GM21515 (cell line): ENCODE measurements at regions not wholly inside any gene's neighbourhood (a gene's known extent, or its start where the extent isn't known, plus 50 kb on each side); places are given as distances from the start of the nearest gene placed in this dataset.
"Not testable (repeated sequence)": the region's sequence is repeated elsewhere in the genome, so short reads cannot be mapped to it uniquely, and the experiment has no call there.

Source experiments
- ATAC-seq: cut with Tn5 transposase; IDR thresholded peaks from one replicate; pipeline ENCODE4 v1.9.1; 2021; ENCODE audit not compliant: unreplicated experiment

DNA sequence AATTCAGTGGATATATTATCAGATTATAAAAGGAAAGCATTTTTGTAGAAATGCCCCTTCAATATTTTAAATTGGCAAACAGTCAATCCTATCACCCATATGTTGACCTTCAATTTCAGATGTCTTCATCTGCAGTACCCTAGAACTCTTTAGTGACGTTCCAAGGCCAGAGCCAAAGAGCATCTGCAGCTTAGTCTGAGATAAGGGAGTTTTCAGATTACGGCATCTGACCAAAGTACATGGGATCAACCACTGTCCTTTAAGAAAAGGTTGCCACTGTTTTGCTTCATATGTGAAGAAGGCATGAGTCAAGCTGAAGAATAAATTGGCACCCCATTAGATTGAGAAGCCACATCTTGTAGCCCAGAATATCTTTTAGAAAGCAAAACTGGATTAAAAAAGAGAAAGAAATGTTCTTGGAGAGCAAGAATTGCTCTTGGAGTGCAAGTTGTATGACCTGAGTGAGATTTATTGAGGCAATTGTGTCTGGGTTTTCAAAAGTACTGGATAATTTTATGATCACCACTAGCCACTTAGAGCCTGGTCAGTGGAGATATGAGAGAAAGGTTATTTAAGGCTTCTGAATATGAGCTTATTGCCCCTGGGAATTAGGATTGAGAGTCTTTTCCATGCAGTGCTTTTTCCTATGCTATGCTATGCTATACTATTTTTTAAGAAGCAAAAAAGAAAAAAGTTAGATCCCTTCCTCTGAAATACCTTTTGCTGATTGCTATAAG lies 251.9 kb upstream of the NR3C2 start:
- ATAC-seq: no peak

DNA sequence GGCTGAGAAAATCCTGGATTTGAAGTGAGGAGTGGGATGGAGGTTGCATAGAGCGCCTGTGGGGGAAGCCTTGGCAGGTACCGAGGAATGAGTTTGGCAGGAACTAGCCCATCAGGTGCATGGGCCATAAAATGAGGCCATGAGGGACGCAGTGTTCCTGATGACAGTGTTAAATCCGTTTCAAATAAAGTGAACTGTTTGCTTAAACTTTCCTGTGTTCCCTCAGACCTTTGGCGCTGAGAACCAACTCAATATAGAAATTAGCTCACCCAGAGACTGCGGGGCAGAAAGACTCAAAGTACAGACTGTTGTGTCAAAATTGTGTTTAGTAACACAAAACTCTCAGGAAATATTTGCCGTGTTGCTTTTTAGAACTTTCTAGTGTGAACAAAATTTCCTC lies 250.0 kb upstream of the NR3C2 start:
- ATAC-seq: no peak

DNA sequence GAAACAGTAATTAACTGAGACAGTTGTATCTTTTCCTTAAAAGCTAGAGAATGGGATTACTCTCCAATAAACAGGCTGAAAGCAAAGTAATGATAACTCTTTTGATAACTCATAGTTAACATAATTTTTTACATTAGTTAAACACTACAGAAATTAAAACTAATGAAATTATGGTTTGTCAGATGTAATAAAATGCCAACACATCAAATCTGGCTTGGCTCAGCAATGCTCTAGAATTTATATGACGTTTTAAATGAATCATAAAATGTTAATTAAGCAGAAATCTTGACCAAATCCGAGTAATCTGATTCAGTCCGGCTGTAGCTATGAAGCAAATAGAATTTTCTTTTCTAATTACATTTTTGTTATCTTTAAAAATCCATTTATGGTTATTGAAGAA lies 244.2 kb upstream of the NR3C2 start:
- ATAC-seq: no peak

DNA sequence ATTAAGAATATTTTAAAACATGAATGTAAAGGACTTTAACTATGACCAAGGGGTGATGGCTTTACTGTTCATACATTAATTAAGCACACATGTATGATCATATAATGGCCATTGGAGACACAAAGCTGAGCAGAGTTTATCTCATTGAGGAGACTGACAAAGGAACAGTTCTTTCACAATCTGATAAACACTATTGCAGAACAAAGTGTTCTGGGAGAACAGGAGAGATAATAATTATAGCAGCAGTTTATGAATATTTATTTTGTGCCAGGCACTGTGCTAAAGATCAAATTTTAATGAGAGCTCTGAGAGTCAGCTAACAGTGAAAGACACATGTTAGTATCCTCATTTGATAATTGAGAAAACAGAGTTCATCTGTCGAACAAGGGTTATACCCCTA lies 242.4 kb upstream of the NR3C2 start:
- ATAC-seq: no peak

DNA sequence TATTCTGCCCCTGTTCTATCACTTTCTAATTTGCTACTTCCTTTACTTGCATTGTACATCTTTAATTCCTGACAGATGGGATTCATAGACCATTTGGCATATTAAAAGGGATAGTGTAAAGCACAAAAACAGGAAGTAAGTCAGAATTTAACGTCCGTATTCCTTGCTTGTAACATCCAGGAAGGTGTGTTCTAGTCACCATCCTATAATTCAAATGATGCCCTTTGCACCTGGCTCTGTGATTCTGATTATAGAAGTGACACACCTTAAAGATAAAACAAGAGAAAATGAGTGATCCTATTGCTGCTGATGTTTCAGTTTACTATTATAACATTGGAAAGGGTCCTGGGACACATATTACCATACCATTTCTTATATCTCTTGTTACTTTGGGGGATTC lies 238.7 kb upstream of the NR3C2 start:
- no peak for ATAC-seq

- ATAC-seq: no peak
Measured at GRCh38 chr4:148676344-148676743, 234.1 kb upstream of the NR3C2 start.

GRCh38 chr4:148674876-148675275 lies 232.7 kb upstream of the NR3C2 start:
- ATAC-seq: no peak

GRCh38 chr4:148664636-148665035 lies 222.4 kb upstream of the NR3C2 start:
- no peak for ATAC-seq

DNA sequence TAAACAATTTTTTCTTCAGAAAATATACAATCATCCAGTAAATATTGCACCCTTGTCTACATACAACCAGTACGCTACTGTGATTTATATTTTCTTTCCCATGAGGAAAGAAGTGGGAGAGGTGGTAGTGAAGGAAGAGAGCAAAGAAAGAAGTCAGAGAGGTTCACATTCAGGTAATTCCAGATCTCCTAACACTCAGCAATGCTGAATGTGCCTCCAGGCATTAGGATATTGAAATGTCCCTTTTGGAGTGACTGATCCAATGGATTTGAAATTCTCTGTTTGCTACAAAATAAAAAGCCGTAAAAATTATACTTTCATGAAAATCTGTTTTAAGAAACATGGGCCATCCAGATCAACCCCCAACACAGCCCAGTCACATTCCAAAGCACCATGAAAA lies 211.9 kb upstream of the NR3C2 start:
- no peak for ATAC-seq

DNA sequence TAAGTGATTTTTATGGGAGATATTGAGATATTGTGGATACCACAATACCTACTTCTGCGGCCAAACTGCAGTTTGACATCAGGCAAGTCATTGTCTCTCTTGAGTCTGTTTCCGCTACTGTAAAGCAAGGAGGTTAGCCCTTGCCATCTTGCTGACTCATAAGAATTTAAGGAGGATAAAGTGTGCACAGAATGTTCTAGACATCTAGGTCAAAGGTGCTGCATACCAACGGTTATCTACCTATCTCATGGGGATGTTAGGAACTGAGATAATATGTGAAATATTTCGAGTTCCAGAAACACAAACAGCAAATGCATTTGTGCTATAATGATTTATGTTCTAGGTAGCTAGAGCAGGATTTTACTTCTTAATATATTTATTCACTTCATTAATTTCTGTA lies 211.5 kb upstream of the NR3C2 start:
- no peak for ATAC-seq

- no peak for ATAC-seq
Measured at GRCh38 chr4:148651991-148652390, 209.8 kb upstream of the NR3C2 start.

DNA sequence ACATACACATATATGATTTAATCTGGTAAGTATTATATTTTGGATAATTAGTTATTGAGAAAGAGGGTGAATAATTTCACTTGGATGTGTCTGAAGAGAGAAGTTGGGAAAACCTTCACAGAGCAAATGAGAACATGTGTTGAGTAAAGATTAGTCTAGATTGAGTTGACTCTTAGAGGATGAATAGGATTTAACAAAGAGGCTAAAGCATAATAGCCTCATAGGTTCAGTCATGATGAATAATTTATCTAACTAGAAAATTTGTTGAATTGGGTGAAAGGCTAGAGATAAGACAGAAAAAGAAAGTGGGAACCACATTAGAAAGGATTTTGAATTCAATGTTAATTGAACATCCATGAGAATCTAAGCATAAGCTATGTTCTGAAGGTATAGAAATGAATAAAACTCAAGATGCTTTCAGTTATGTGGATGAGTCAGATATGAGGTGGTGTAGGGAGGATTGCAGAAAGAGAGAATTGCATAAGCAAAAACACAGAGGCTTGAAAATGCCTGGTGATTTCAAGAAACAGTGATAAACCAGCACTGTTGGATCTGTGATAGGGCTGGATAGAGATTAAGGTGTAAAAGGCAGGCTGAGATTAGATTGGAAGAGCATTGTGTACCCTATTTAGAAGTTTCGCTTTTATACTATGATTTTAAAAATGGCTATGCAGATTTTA lies 207.6 kb upstream of the NR3C2 start:
- no peak for ATAC-seq

- ATAC-seq: no peak
Measured at GRCh38 chr4:148643851-148644250, 201.6 kb upstream of the NR3C2 start.

- no peak for ATAC-seq
Measured at GRCh38 chr4:148642907-148643306, 200.7 kb upstream of the NR3C2 start.

- ATAC-seq: not testable (repeated sequence)
Measured at GRCh38 chr4:148638079-148638478, 195.9 kb upstream of the NR3C2 start.

GRCh38 chr4:148637453-148637852 lies 195.2 kb upstream of the NR3C2 start:
- not testable (repeated sequence) for ATAC-seq

DNA sequence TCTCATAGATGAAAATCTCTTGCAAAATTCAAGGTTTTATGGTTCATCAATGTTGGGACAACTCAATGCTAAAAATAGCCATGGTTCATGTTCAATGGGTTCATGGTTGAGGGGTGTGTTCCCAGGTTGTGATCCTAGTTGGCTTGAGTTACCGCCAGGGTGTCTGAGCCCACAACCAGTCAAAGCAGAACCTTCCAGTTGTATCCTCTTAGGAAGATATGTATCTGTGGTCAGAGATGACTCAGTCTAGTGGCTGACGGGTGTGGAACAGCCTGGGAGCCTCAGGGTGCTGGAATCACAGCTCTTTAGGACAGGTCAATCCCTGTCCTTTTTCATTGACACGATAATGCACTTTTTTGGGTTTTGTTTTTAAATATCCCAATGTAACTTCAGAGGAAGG lies 192.3 kb upstream of the NR3C2 start:
- no peak for ATAC-seq

- ATAC-seq: no peak
Measured at GRCh38 chr4:148633720-148634119, 191.5 kb upstream of the NR3C2 start.

- ATAC-seq: no peak
Measured at GRCh38 chr4:148632476-148632875, 190.3 kb upstream of the NR3C2 start.

- ATAC-seq: no peak
Measured at GRCh38 chr4:148630051-148630450, 187.8 kb upstream of the NR3C2 start.

GRCh38 chr4:148618856-148619255 lies 176.6 kb upstream of the NR3C2 start:
- ATAC-seq: no peak

- no peak for ATAC-seq
Measured at GRCh38 chr4:148608968-148609367, 166.8 kb upstream of the NR3C2 start.
